GM23338 (cell line): ENCODE measurements at regions not wholly inside any gene's neighbourhood (a gene's known extent, or its start where the extent isn't known, plus 50 kb on each side); places are given as distances from the start of the nearest gene placed in this dataset.

Source experiments
- ATAC-seq: fragments of 200-7000 bp; cut with Tn5 transposase; 3 replicates; pipeline ENCODE4 v1.9.1; 2020
- DNase-seq: peaks from one replicate; pipeline ENCODE4 v3.0.0-alpha.2; 2015; ENCODE audit warnings: low spot score
- H2AFZ ChIP-seq: fragments of 200-600 bp; sonication (generic); 2 replicates; pipeline ENCODE4 v1.8.0; 2016; ENCODE audit warnings: antibody characterized with exemption, mild to moderate bottlenecking, moderate library complexity
- H3F3A ChIP-seq: fragments of 200-600 bp; sonication (generic); replicated peaks from 2 replicates; pipeline ENCODE4 v1.8.0; 2017; ENCODE audit warnings: antibody characterized with exemption, mixed run types, low read depth
- H3K27ac ChIP-seq: fragments of 200-600 bp; sonication (generic); 2 replicates; pipeline ENCODE4 v1.6.1; 2016; ENCODE audit warnings: low read depth
- H3K27me3 ChIP-seq: fragments of 200-600 bp; sonication (generic); 2 replicates; pipeline ENCODE4 v1.8.0; 2016; ENCODE audit warnings: mild to moderate bottlenecking, mixed run types, moderate library complexity; ENCODE audit not compliant: insufficient read depth
- H3K36me3 ChIP-seq: fragments of 200-600 bp; sonication (generic); 2 replicates; pipeline ENCODE4 v1.8.0; 2016; ENCODE audit warnings: mild to moderate bottlenecking; ENCODE audit not compliant: insufficient read depth
- H3K4me1 ChIP-seq: fragments of 200-600 bp; sonication (generic); 2 replicates; pipeline ENCODE4 v1.8.0; 2016; ENCODE audit warnings: mild to moderate bottlenecking, moderate library complexity; ENCODE audit not compliant: insufficient read depth
- H3K4me2 ChIP-seq: fragments of 200-600 bp; sonication (generic); 2 replicates; pipeline ENCODE4 v1.7.1; 2017; ENCODE audit warnings: mixed run types
- H3K4me3 ChIP-seq: fragments of 200-600 bp; sonication (generic); 2 replicates; pipeline ENCODE4 v1.6.1; 2016; ENCODE audit warnings: mixed run types
- H3K79me2 ChIP-seq: fragments of 200-600 bp; sonication (generic); replicated peaks from 2 replicates; pipeline ENCODE4 v1.8.0; 2017; ENCODE audit warnings: mild to moderate bottlenecking; ENCODE audit not compliant: insufficient read depth
- H3K9me2 ChIP-seq: fragments of 200-600 bp; sonication (generic); 2 replicates; pipeline ENCODE4 v1.8.0; 2017; ENCODE audit not compliant: insufficient read depth
- H4K20me1 ChIP-seq: fragments of 200-600 bp; sonication (generic); replicated peaks from 2 replicates; pipeline ENCODE4 v1.8.0; 2017; ENCODE audit warnings: mild to moderate bottlenecking; ENCODE audit not compliant: insufficient read depth
- H3K27ac Mint-ChIP-seq: 2 replicates; pipeline ENCODE4 v1.8.0; 2020; ENCODE audit warnings: inconsistent platforms, mild to moderate bottlenecking, moderate library complexity, mixed read lengths
- H3K27me3 Mint-ChIP-seq: 3 replicates; pipeline ENCODE4 v1.8.0; 2022; ENCODE audit warnings: low read depth, mild to moderate bottlenecking, moderate library complexity, mixed read lengths, inconsistent platforms; ENCODE audit not compliant: insufficient read depth, poor library complexity
- H3K36me3 Mint-ChIP-seq: 3 replicates; pipeline ENCODE4 v1.8.0; 2021; ENCODE audit warnings: low read depth, mild to moderate bottlenecking, inconsistent platforms, moderate library complexity, mixed read lengths
- H3K4me1 Mint-ChIP-seq: 3 replicates; pipeline ENCODE4 v1.8.0; 2020; ENCODE audit warnings: mild to moderate bottlenecking, inconsistent platforms, mixed read lengths
- H3K4me3 Mint-ChIP-seq: 3 replicates; pipeline ENCODE4 v1.8.0; 2021; ENCODE audit warnings: moderate library complexity, mild to moderate bottlenecking, inconsistent platforms, mixed read lengths
- H3K9me3 Mint-ChIP-seq: 3 replicates; pipeline ENCODE4 v1.8.0; 2020; ENCODE audit warnings: moderate library complexity, mild to moderate bottlenecking, inconsistent platforms, mixed read lengths
- CREB1 ChIP-seq: fragments of 250-450 bp; sonication (Bioruptor Pico); IDR thresholded peaks from 2 replicates; pipeline ENCODE4 v1.5.0; 2020; ENCODE audit warnings: low read depth, mild to moderate bottlenecking, moderate library complexity
- EZH2 ChIP-seq: fragments of 200-600 bp; sonication (generic); IDR thresholded peaks from one replicate; pipeline ENCODE4 v1.8.0; 2017; ENCODE audit warnings: antibody characterized with exemption, mild to moderate bottlenecking, low read depth; ENCODE audit not compliant: unreplicated experiment
- EZH2phosphoT487 ChIP-seq: fragments of 200-600 bp; sonication (generic); IDR thresholded peaks from one replicate; pipeline ENCODE4 v1.8.1; 2018; ENCODE audit warnings: antibody characterized with exemption; ENCODE audit not compliant: unreplicated experiment
- JUNB ChIP-seq: IDR thresholded peaks from one replicate; pipeline ENCODE4 v1.6.1; 2016; ENCODE audit warnings: antibody characterized with exemption; ENCODE audit not compliant: unreplicated experiment
- NANOG ChIP-seq: IDR thresholded peaks from 2 replicates; pipeline ENCODE4 v1.6.1; 2016; ENCODE audit warnings: antibody characterized with exemption, borderline replicate concordance
- POLR2AphosphoS5 ChIP-seq: IDR thresholded peaks from 2 replicates; pipeline ENCODE4 v1.6.1; 2016; ENCODE audit warnings: antibody characterized with exemption, low read depth
- REST ChIP-seq: IDR thresholded peaks from one replicate; pipeline ENCODE4 v1.6.1; 2018; ENCODE audit warnings: antibody characterized with exemption; ENCODE audit not compliant: unreplicated experiment
- STAT1 ChIP-seq: IDR thresholded peaks from one replicate; pipeline ENCODE4 v1.6.1; 2016; ENCODE audit warnings: antibody characterized with exemption; ENCODE audit not compliant: unreplicated experiment
- ZNF114 ChIP-seq: fragments of 250-450 bp; sonication (Bioruptor Pico); IDR thresholded peaks from 2 replicates; pipeline ENCODE4 v1.5.0; 2020; ENCODE audit warnings: mild to moderate bottlenecking, moderate library complexity
- ZNF331 ChIP-seq: fragments of 250-450 bp; sonication (Bioruptor Pico); IDR thresholded peaks from 2 replicates; pipeline ENCODE4 v1.5.0; 2020; ENCODE audit warnings: low read depth, mild to moderate bottlenecking, moderate library complexity
- TF ChIP-seq, protein P1 (sequence below): fragments of 250-450 bp; sonication (Bioruptor Pico); IDR thresholded peaks from 2 replicates; pipeline ENCODE4 v1.5.0; 2020; ENCODE audit warnings: mild to moderate bottlenecking, moderate library complexity
- TF ChIP-seq, protein P2 (sequence below), 2 experiments: fragments of 200-600 bp in 1 of 2; sonication (generic) in 1 of 2; conservative IDR thresholded peaks; 2 replicates each; pipeline versions ENCODE4 v1.5.1 to v1.6.1; 2016 to 2017; ENCODE audit warnings: antibody characterized with exemption in 2 of 2, low read depth in 2 of 2, mild to moderate bottlenecking in 2 of 2, moderate library complexity in 1 of 2
- TF ChIP-seq, protein P3 (sequence below): IDR thresholded peaks from 2 replicates; pipeline ENCODE4 v1.6.1; 2016; ENCODE audit warnings: antibody characterized with exemption

- H3K27me3 ChIP-seq = no peaks in the 10 kb centered on the region
- no peaks in the 10 kb centered on the region for H3K9me2 ChIP-seq
- DNase-seq (no peak), ATAC-seq (no peak)
- no peak overlapping the region for H3K4me2 ChIP-seq
- no peaks in the 10 kb centered on the region for H3F3A ChIP-seq
- H3K36me3 ChIP-seq = no peaks in the 10 kb centered on the region
- H2AFZ ChIP-seq = no peak overlapping the region
- H3K27ac ChIP-seq = no peak overlapping the region
- no peaks in the 10 kb centered on the region; the same call in 2 of the 3 replicates for H3K9me3 Mint-ChIP-seq
- H3K36me3 Mint-ChIP-seq = no peaks in the 10 kb centered on the region
- no peak overlapping the region for H3K27ac Mint-ChIP-seq
- no peaks in the 10 kb centered on the region for H3K4me1 Mint-ChIP-seq
- H3K4me3 ChIP-seq = no peak overlapping the region
- no peaks in the 10 kb centered on the region for H3K27me3 Mint-ChIP-seq
- no peaks in the 10 kb centered on the region for H4K20me1 ChIP-seq
- H3K4me1 ChIP-seq = no peaks in the 10 kb centered on the region
- no peaks in the 10 kb centered on the region for H3K79me2 ChIP-seq
- no peak overlapping the region for H3K4me3 Mint-ChIP-seq
- TF ChIP-seq POLR2AphosphoS5 = no peak
- no peak for TF ChIP-seq NANOG
- no peak for TF ChIP-seq EZH2
- TF ChIP-seq JUNB = no peak
- TF ChIP-seq CREB1 = no peak
- no peak for TF ChIP-seq ZNF114
- no peak for TF ChIP-seq EZH2phosphoT487
- TF ChIP-seq STAT1 = no peak
- TF ChIP-seq, protein P1, sequence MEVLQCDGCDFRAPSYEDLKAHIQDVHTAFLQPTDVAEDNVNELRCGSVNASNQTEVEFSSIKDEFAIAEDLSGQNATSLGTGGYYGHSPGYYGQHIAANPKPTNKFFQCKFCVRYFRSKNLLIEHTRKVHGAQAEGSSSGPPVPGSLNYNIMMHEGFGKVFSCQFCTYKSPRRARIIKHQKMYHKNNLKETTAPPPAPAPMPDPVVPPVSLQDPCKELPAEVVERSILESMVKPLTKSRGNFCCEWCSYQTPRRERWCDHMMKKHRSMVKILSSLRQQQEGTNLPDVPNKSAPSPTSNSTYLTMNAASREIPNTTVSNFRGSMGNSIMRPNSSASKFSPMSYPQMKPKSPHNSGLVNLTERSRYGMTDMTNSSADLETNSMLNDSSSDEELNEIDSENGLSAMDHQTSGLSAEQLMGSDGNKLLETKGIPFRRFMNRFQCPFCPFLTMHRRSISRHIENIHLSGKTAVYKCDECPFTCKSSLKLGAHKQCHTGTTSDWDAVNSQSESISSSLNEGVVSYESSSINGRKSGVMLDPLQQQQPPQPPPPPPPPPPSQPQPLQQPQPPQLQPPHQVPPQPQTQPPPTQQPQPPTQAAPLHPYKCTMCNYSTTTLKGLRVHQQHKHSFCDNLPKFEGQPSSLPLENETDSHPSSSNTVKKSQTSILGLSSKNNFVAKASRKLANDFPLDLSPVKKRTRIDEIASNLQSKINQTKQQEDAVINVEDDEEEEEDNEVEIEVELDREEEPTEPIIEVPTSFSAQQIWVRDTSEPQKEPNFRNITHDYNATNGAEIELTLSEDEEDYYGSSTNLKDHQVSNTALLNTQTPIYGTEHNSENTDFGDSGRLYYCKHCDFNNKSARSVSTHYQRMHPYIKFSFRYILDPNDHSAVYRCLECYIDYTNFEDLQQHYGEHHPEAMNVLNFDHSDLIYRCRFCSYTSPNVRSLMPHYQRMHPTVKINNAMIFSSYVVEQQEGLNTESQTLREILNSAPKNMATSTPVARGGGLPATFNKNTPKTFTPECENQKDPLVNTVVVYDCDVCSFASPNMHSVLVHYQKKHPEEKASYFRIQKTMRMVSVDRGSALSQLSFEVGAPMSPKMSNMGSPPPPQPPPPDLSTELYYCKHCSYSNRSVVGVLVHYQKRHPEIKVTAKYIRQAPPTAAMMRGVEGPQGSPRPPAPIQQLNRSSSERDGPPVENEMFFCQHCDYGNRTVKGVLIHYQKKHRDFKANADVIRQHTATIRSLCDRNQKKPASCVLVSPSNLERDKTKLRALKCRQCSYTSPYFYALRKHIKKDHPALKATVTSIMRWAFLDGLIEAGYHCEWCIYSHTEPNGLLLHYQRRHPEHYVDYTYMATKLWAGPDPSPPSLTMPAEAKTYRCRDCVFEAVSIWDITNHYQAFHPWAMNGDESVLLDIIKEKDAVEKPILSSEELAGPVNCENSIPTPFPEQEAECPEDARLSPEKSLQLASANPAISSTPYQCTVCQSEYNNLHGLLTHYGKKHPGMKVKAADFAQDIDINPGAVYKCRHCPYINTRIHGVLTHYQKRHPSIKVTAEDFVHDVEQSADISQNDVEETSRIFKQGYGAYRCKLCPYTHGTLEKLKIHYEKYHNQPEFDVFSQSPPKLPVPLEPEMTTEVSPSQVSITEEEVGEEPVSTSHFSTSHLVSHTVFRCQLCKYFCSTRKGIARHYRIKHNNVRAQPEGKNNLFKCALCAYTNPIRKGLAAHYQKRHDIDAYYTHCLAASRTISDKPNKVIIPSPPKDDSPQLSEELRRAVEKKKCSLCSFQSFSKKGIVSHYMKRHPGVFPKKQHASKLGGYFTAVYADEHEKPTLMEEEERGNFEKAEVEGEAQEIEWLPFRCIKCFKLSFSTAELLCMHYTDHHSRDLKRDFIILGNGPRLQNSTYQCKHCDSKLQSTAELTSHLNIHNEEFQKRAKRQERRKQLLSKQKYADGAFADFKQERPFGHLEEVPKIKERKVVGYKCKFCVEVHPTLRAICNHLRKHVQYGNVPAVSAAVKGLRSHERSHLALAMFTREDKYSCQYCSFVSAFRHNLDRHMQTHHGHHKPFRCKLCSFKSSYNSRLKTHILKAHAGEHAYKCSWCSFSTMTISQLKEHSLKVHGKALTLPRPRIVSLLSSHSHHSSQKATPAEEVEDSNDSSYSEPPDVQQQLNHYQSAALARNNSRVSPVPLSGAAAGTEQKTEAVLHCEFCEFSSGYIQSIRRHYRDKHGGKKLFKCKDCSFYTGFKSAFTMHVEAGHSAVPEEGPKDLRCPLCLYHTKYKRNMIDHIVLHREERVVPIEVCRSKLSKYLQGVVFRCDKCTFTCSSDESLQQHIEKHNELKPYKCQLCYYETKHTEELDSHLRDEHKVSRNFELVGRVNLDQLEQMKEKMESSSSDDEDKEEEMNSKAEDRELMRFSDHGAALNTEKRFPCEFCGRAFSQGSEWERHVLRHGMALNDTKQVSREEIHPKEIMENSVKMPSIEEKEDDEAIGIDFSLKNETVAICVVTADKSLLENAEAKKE = no peak
- TF ChIP-seq ZNF331 = no peak
- TF ChIP-seq, protein P2, sequence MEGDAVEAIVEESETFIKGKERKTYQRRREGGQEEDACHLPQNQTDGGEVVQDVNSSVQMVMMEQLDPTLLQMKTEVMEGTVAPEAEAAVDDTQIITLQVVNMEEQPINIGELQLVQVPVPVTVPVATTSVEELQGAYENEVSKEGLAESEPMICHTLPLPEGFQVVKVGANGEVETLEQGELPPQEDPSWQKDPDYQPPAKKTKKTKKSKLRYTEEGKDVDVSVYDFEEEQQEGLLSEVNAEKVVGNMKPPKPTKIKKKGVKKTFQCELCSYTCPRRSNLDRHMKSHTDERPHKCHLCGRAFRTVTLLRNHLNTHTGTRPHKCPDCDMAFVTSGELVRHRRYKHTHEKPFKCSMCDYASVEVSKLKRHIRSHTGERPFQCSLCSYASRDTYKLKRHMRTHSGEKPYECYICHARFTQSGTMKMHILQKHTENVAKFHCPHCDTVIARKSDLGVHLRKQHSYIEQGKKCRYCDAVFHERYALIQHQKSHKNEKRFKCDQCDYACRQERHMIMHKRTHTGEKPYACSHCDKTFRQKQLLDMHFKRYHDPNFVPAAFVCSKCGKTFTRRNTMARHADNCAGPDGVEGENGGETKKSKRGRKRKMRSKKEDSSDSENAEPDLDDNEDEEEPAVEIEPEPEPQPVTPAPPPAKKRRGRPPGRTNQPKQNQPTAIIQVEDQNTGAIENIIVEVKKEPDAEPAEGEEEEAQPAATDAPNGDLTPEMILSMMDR (conservative IDR thresholded peaks at IDR 0.05; ENCODE audit: low read depth in 2 of 2) = no peak
- TF ChIP-seq, protein P3, sequence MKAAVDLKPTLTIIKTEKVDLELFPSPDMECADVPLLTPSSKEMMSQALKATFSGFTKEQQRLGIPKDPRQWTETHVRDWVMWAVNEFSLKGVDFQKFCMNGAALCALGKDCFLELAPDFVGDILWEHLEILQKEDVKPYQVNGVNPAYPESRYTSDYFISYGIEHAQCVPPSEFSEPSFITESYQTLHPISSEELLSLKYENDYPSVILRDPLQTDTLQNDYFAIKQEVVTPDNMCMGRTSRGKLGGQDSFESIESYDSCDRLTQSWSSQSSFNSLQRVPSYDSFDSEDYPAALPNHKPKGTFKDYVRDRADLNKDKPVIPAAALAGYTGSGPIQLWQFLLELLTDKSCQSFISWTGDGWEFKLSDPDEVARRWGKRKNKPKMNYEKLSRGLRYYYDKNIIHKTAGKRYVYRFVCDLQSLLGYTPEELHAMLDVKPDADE = no peak
- TF ChIP-seq REST = no peak
Measured at GRCh38 chr10:36801660-36802059, 323.7 kb upstream of the ANKRD30A start.
